ENCODE measurements at regions not wholly inside any gene's neighbourhood (a gene's known extent, or its start where the extent isn't known, plus 50 kb on each side); places are given as distances from the start of the nearest gene placed in this dataset.

GRCh38 chr4:114335339-114335738, 263.3 kb upstream of the UGT8 start:
- TF ChIP-seq CTCF (IDR thresholded peaks at IDR 0.05) (no peak), POLR2A (IDR thresholded peaks at IDR 0.05) (no peak)
